ENCODE measurements at regions not wholly inside any gene's neighbourhood (a gene's known extent, or its start where the extent isn't known, plus 50 kb on each side); places are given as distances from the start of the nearest gene placed in this dataset.

DNA sequence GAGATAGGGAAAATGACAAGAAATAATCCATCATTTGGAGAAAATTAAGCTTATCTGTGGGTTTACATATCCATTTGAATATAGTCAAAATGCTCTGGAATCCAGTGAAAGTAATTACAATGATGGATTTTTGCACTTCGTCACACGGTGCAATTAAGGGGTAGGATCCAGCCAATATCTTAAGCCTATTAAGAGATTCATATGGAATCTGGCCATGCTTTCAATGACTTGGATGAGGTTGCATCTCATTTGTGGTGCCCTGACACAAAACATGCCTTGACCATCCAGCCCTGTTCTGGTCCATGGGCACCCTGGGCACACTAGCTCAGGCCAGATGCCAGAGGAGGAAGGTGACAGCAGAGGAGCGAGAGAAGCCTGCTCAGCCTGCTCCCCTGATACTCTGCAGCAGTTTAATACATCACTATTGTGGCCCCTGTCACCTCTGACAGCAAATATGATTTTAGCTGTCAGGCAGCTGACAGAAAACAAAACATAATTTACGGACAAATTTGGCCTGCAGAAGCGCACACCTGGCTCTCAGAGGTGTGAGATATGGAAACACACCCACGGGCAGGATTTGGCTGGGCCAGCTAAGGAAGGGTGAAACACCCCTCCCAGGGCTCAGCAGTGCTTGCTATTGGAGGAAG is 94.1 kb upstream of the ST8SIA3 start:
- peaks cover 0 to 4% of the 10 kb centered on the region in 2 experiments; a peak in 1 of 5 replicates for H3K9me3 Mint-ChIP-seq

More for the DNA sequence above, 94.1 kb upstream of the ST8SIA3 start:
- Histone ChIP-seq H2BK15ac (ENCODE audit: low read depth, low read length) (no peak overlapping the region), H4K8ac (replicated peaks; ENCODE audit: insufficient read length, low read depth, low read length) (no peak overlapping the region), H4K5ac (ENCODE audit: insufficient read length, low read depth, low read length) (no peak overlapping the region), H2AK5ac (ENCODE audit: insufficient read length, low read length) (no peak overlapping the region), H3K79me1 (ENCODE audit: insufficient read depth, low read depth, low read length, poor library complexity, severe bottlenecking) (no peaks in the 10 kb centered on the region), H3K9me3 (ENCODE audit: control insufficient read depth, low read depth, low read length) (no peaks in the 10 kb centered on the region), H2AFZ (ENCODE audit: low read length) (no peak overlapping the region), H3K27me3 (ENCODE audit: insufficient read depth, low read length) (no peaks in the 10 kb centered on the region), H3K56ac (ENCODE audit: insufficient read length, low read depth, low read length) (no peak overlapping the region), H3K4ac (ENCODE audit: low read depth, low read length) (no peak overlapping the region), H3K4me1 (ENCODE audit: insufficient read depth, low read length) (no peaks in the 10 kb centered on the region), H2BK12ac (ENCODE audit: insufficient read length, low read depth, low read length) (no peak overlapping the region), H3K18ac (ENCODE audit: insufficient read length, low read depth, low read length) (peak overlapping the region; percentile 34), H3K4me2 (ENCODE audit: insufficient read depth, insufficient read length, low read length) (no peak overlapping the region), H3K23me2 (ENCODE audit: insufficient read length, low read depth, low read length, poor library complexity, severe bottlenecking) (no peaks in the 10 kb centered on the region), H3T11ph (ENCODE audit: low read length) (no peak overlapping the region), H2BK120ac (ENCODE audit: low read depth, low read length, poor library complexity, severe bottlenecking) (no peak overlapping the region), H2BK20ac (ENCODE audit: low read depth, low read length, poor library complexity, severe bottlenecking) (no peak overlapping the region), H4K20me1 (ENCODE audit: control insufficient read depth, insufficient read depth, insufficient read length) (no peaks in the 10 kb centered on the region), H3K27ac (ENCODE audit: insufficient read length, low read depth, low read length) (no peak overlapping the region), H3K23ac (ENCODE audit: insufficient read length, low read depth, low read length) (no peak overlapping the region), H4K91ac (ENCODE audit: insufficient read length, low read depth, low read length) (no peak overlapping the region), H3K14ac (ENCODE audit: insufficient read depth, low read length) (no peak overlapping the region), H3K9ac (ENCODE audit: extremely low read depth, insufficient read length, low read length) (no peak overlapping the region), H3K79me2 (ENCODE audit: insufficient read depth, low read length) (no peaks in the 10 kb centered on the region), H2BK5ac (ENCODE audit: insufficient read length, low read length) (no peak overlapping the region)
- no peak overlapping the region for H3K27ac Mint-ChIP-seq
- H3K4me1 Mint-ChIP-seq, result no peaks in the 10 kb centered on the region
- H3K4me3 Mint-ChIP-seq, result no peak overlapping the region
- TF ChIP-seq, protein P1, sequence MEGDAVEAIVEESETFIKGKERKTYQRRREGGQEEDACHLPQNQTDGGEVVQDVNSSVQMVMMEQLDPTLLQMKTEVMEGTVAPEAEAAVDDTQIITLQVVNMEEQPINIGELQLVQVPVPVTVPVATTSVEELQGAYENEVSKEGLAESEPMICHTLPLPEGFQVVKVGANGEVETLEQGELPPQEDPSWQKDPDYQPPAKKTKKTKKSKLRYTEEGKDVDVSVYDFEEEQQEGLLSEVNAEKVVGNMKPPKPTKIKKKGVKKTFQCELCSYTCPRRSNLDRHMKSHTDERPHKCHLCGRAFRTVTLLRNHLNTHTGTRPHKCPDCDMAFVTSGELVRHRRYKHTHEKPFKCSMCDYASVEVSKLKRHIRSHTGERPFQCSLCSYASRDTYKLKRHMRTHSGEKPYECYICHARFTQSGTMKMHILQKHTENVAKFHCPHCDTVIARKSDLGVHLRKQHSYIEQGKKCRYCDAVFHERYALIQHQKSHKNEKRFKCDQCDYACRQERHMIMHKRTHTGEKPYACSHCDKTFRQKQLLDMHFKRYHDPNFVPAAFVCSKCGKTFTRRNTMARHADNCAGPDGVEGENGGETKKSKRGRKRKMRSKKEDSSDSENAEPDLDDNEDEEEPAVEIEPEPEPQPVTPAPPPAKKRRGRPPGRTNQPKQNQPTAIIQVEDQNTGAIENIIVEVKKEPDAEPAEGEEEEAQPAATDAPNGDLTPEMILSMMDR (conservative IDR thresholded peaks at IDR 0.05), result no peak
- no CpG with 5 or more reads among the region's 6 CpGs for WGBS (ENCODE audit: extremely low coverage, insufficient read length, low lambda C conversion rate)
- no peak for DNase-seq
- H3K27me3 Mint-ChIP-seq (ENCODE audit: low read depth), result no peaks in the 10 kb centered on the region
- peaks cover 0 to 5% (median 0%) of the 10 kb centered on the region in 3 experiments; a peak in 3 of 7 replicates for H3K36me3 Mint-ChIP-seq (ENCODE audit: insufficient read depth in 1 of 3, low read depth in 3 of 3)
